Mesothelial cell of epicardium (in vitro differentiated cells): ENCODE measurements at regions not wholly inside any gene's neighbourhood (a gene's known extent, or its start where the extent isn't known, plus 50 kb on each side); places are given as distances from the start of the nearest gene placed in this dataset.
A peak's percentile ranks its signal among the peaks of the same experiment; 100 is the strongest.

Experiments
- DNase-seq, 2 experiments: peaks; one replicate each; pipeline ENCODE4 v3.0.0; 2021; ENCODE audit warnings: low spot score in 2 of 2; ENCODE audit not compliant: unreplicated experiment in 2 of 2
- H3K27ac Mint-ChIP-seq: 2 replicates; pipeline ENCODE4 v1.8.0; 2021; ENCODE audit warnings: mixed read lengths
- H3K27me3 Mint-ChIP-seq: 2 replicates; pipeline ENCODE4 v1.8.0; 2021; ENCODE audit warnings: low read depth, mixed read lengths
- H3K36me3 Mint-ChIP-seq: 2 replicates; pipeline ENCODE4 v1.8.0; 2021; ENCODE audit warnings: mixed read lengths
- H3K4me1 Mint-ChIP-seq: 2 replicates; pipeline ENCODE4 v1.8.0; 2021; ENCODE audit warnings: mixed read lengths
- H3K4me3 Mint-ChIP-seq: 2 replicates; pipeline ENCODE4 v1.8.0; 2021; ENCODE audit warnings: mild to moderate bottlenecking, moderate library complexity, mixed read lengths
- H3K9me3 Mint-ChIP-seq: 2 replicates; pipeline ENCODE4 v1.8.0; 2021; ENCODE audit warnings: mixed read lengths
- TF ChIP-seq, protein P1 (sequence below): fragments of 200-600 bp; sonication (generic); IDR thresholded peaks from one replicate; pipeline ENCODE4 v1.5.0; 2021; ENCODE audit warnings: antibody characterized with exemption; ENCODE audit not compliant: unreplicated experiment

DNA sequence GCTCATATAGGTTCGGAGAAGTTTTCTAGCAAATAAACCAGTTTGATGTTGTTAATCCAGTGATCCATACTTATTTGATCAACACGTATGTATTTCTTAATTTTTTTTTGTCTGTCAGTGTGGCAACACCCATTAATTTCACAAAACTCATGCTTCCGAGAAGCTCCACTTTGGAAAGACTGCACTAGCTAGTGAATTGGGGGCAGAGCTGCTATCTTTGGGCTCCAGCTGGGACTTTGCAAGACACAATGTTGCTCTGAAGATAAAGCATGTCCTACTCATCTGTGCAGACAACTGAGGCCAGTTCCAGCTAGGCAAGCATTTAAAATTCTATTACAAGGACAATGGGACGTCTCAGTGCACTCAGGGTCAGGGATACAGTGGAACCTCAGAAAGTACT lies 298.4 kb downstream of the NUAK1 start:
- DNase-seq: no peak
- no peak overlapping the region for H3K4me3 Mint-ChIP-seq
- H3K36me3 Mint-ChIP-seq: no peaks in the 10 kb centered on the region
- TF ChIP-seq, protein P1, sequence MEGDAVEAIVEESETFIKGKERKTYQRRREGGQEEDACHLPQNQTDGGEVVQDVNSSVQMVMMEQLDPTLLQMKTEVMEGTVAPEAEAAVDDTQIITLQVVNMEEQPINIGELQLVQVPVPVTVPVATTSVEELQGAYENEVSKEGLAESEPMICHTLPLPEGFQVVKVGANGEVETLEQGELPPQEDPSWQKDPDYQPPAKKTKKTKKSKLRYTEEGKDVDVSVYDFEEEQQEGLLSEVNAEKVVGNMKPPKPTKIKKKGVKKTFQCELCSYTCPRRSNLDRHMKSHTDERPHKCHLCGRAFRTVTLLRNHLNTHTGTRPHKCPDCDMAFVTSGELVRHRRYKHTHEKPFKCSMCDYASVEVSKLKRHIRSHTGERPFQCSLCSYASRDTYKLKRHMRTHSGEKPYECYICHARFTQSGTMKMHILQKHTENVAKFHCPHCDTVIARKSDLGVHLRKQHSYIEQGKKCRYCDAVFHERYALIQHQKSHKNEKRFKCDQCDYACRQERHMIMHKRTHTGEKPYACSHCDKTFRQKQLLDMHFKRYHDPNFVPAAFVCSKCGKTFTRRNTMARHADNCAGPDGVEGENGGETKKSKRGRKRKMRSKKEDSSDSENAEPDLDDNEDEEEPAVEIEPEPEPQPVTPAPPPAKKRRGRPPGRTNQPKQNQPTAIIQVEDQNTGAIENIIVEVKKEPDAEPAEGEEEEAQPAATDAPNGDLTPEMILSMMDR: no peak
- H3K27ac Mint-ChIP-seq: no peak overlapping the region
- H3K4me1 Mint-ChIP-seq: peaks cover 8% of the 10 kb centered on the region
- H3K27me3 Mint-ChIP-seq: no peaks in the 10 kb centered on the region
- peaks cover 1% of the 10 kb centered on the region for H3K9me3 Mint-ChIP-seq

DNA sequence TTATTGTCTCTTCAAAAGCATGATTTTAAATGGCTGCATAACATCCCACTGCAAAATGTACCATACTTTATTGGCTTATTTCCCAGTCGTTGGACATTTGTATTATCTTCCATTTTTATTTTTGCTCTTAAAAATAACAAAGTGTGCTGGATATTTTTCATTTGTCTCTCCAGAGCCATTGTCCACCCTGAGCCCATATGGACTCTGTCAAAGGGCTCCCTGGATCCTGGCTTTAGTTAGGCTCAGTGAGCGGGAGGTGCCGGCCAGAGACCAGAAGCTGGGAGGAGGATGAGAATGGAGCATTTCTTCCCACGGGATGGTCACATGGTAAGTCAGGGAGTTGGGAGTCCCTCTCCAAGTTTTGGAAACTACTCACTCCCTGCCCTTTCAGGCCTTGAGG lies 296.9 kb downstream of the NUAK1 start:
- Mint-ChIP-seq H3K36me3 (no peaks in the 10 kb centered on the region), H3K4me3 (no peak overlapping the region), H3K27ac (peak overlapping the region; percentile 40), H3K9me3 (peaks cover 10% of the 10 kb centered on the region), H3K27me3 (no peaks in the 10 kb centered on the region), H3K4me1 (peaks cover 8% of the 10 kb centered on the region)
- TF ChIP-seq, protein P1: no peak
- no peak for DNase-seq

DNA sequence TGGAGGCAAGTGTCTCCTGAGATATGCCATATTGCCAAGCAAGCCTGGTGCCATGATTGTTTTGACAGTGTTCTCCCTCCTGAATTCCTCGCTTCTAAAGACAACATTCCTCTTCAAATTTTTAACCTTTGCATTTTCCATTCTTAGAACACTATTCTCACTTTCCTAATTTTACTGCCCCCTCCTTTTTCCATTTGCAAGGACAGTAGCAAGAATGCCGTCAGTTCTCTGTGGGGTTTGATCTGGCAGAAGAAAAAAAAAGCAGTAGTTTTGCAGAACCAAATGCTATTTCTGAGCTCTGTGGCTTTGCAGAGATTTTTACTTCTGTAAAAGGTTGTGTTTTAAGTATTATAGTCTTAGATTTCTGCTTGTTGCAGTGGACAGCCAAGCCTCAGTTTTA lies 295.2 kb downstream of the NUAK1 start:
- TF ChIP-seq, protein P1: no peak
- H3K4me1 Mint-ChIP-seq: peaks cover 8% of the 10 kb centered on the region
- H3K9me3 Mint-ChIP-seq: peaks cover 10% of the 10 kb centered on the region
- no peaks in the 10 kb centered on the region for H3K36me3 Mint-ChIP-seq
- no peak overlapping the region for H3K4me3 Mint-ChIP-seq
- no peak overlapping the region for H3K27ac Mint-ChIP-seq
- DNase-seq: no peak
- no peaks in the 10 kb centered on the region for H3K27me3 Mint-ChIP-seq

DNA sequence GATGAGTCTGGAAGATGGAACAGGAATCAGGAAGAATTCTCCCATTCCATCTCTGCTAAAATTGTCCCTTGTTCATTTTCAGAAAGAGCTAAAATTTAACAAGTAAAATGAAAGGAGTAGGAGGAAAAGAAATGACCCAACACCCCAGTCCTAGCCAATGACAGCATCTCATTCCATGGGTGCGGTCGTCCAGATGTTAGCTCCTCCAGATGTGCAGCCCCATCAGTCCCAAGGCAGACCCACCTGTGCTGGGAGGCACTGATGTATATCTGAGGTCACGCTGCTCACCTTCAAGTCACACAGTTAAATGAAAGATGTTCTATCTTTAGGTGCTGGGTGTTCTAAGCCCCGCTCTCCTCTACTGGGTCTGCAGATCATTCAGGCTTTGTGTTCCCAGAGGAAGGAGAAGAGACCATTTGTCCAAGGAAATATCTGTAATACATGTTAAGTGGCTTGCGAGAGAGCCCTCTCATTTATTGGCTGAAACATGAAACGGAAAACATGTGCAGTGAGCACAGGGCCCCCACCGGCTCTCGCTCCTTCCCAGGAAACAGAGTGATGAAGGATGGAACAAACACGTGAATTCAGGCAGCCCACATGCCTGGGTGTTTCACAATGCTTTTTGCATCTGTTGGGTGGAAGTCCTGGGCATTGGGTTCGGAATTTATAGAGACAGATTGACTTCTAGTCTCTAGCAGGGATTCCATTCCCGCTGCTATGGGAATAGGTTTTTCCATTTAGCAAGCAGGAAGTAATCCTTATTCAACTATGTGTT lies 294.6 kb downstream of the NUAK1 start:
- Mint-ChIP-seq H3K27me3 (no peaks in the 10 kb centered on the region), H3K9me3 (peaks cover 10% of the 10 kb centered on the region), H3K27ac (no peak overlapping the region), H3K4me3 (no peak overlapping the region), H3K36me3 (no peaks in the 10 kb centered on the region), H3K4me1 (peaks cover 8% of the 10 kb centered on the region)
- no peak for DNase-seq
- TF ChIP-seq, protein P1: no peak

DNA sequence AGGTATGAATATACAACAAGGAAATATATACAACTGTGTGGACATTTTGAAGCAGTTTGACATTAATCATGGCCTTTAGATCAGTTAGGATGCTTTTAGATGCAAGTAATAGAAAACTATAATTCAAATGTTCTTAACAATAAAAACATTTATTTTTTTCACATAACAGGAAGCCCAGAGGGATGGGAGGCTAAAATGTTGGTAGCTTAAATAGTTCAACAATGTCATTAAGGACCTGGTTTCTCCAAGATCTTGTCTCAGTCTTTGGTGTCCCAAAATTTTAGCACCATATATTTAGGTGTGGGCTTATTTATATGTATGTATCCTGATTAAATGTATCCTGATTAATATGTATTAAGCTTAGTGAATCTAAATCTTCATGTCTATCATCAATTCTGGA lies 292.4 kb downstream of the NUAK1 start:
- Mint-ChIP-seq H3K4me3 (no peak overlapping the region), H3K4me1 (peaks cover 12% of the 10 kb centered on the region), H3K9me3 (peaks cover 10% of the 10 kb centered on the region), H3K36me3 (no peaks in the 10 kb centered on the region), H3K27me3 (no peaks in the 10 kb centered on the region), H3K27ac (no peak overlapping the region)
- no peak for DNase-seq
- TF ChIP-seq, protein P1: no peak
